ENCODE measurements at regions not wholly inside any gene's neighbourhood (a gene's known extent, or its start where the extent isn't known, plus 50 kb on each side); places are given as distances from the start of the nearest gene placed in this dataset.

- CTCF ChIA-PET: no interaction called here
- POLR2A ChIA-PET: no interaction called here
- Histone ChIP-seq H3K36me3 (ENCODE audit: control insufficient read depth in 2 of 2, insufficient read depth in 1 of 2, low read length in 2 of 2) (no peaks in the 10 kb centered on the region), H3K4me1 (ENCODE audit: control insufficient read depth, insufficient read depth, low read length) (no peaks in the 10 kb centered on the region), H3K4me3 (ENCODE audit: low read depth, low read length) (no peak overlapping the region), H3K27ac (ENCODE audit: extremely low read depth, low read depth, low read length) (no peak overlapping the region), H3K9me3 (ENCODE audit: control insufficient read depth, insufficient read depth, low read depth, low read length) (no peaks in the 10 kb centered on the region)
- TF ChIP-seq ZNF660 (tag by site-specific recombination; IDR thresholded peaks at IDR 0.05) (no peak), ZFP37 (tag by site-specific recombination; IDR thresholded peaks at IDR 0.05) (no peak), ZSCAN4 (tag by site-specific recombination; IDR thresholded peaks at IDR 0.05) (no peak), GFI1B (tag by site-specific recombination; IDR thresholded peaks at IDR 0.05) (no peak), ZNF23 (tag by site-specific recombination; IDR thresholded peaks at IDR 0.05; ENCODE audit: borderline replicate concordance) (no peak), ZEB2 (tag by site-specific recombination; IDR thresholded peaks at IDR 0.05) (no peak), KLF8 (tag by site-specific recombination; IDR thresholded peaks at IDR 0.05) (no peak), ZNF558 (tag by site-specific recombination; IDR thresholded peaks at IDR 0.05) (no peak)
These were observed 1551.3 kb upstream of the MIR17HG start for GRCh38 chr13:89796196-89796595.

- no peaks in the 10 kb centered on the region for H3K9me3 ChIP-seq (ENCODE audit: control insufficient read depth, insufficient read depth, low read depth, low read length)
- CTCF ChIA-PET: no interaction called here
- POLR2A ChIA-PET: no interaction called here
- H3K4me3 ChIP-seq (ENCODE audit: low read depth, low read length): no peak overlapping the region
- TF ChIP-seq ZNF37A (tag by site-specific recombination; IDR thresholded peaks at IDR 0.05): no peak
- TF ChIP-seq KLF7 (tag by site-specific recombination; IDR thresholded peaks at IDR 0.05; ENCODE audit: borderline replicate concordance): no peak
- TF ChIP-seq ZNF354C (tag by site-specific recombination; IDR thresholded peaks at IDR 0.05; ENCODE audit: borderline replicate concordance, low read depth): no peak
- TF ChIP-seq ZNF777 (tag by site-specific recombination; IDR thresholded peaks at IDR 0.05; ENCODE audit: borderline replicate concordance): no peak
- H3K4me1 ChIP-seq (ENCODE audit: control insufficient read depth, insufficient read depth, low read length): no peaks in the 10 kb centered on the region
- H3K36me3 ChIP-seq (ENCODE audit: control insufficient read depth in 2 of 2, insufficient read depth in 1 of 2, low read length in 2 of 2): no peaks in the 10 kb centered on the region
- no peak overlapping the region for H3K27ac ChIP-seq (ENCODE audit: extremely low read depth, low read depth, low read length)
These were observed 1543.6 kb upstream of the MIR17HG start for GRCh38 chr13:89803839-89804238.

GRCh38 chr13:89806594-89806993, 1540.9 kb upstream of the MIR17HG start:
- H3K27ac ChIP-seq (ENCODE audit: extremely low read depth, low read depth, low read length): no peak overlapping the region

More at GRCh38 chr13:89806594-89806993, 1540.9 kb upstream of the MIR17HG start:
- no peaks in the 10 kb centered on the region for H3K9me3 ChIP-seq (ENCODE audit: control insufficient read depth, insufficient read depth, low read depth, low read length)
- POLR2A ChIA-PET: no interaction called here
- H3K4me3 ChIP-seq (ENCODE audit: low read depth, low read length): no peak overlapping the region
- no peak for TF ChIP-seq ZNF518A (tag by site-specific recombination; conservative IDR thresholded peaks at IDR 0.05; ENCODE audit: low read depth)
- no peak for TF ChIP-seq ELK4 (IDR thresholded peaks at IDR 0.05; ENCODE audit: borderline replicate concordance, low read depth, low read length)
- no peak for TF ChIP-seq ZNF202 (tag by site-specific recombination; IDR thresholded peaks at IDR 0.05; ENCODE audit: borderline replicate concordance)
- no peak for TF ChIP-seq AEBP2 (tag by site-specific recombination; IDR thresholded peaks at IDR 0.05; ENCODE audit: borderline replicate concordance)
- no peak for TF ChIP-seq ZNF660 (tag by site-specific recombination; IDR thresholded peaks at IDR 0.05)
- TF ChIP-seq FEZF1 (tag by site-specific recombination; IDR thresholded peaks at IDR 0.05): no peak
- TF ChIP-seq ZNF37A (tag by site-specific recombination; IDR thresholded peaks at IDR 0.05): no peak
- TF ChIP-seq ZNF350 (tag by site-specific recombination; IDR thresholded peaks at IDR 0.05): no peak
- TF ChIP-seq ZNF426 (tag by site-specific recombination; IDR thresholded peaks at IDR 0.05): no peak
- no peak for TF ChIP-seq KLF7 (tag by site-specific recombination; IDR thresholded peaks at IDR 0.05; ENCODE audit: borderline replicate concordance)
- TF ChIP-seq ZNF768 (tag by site-specific recombination; IDR thresholded peaks at IDR 0.05): no peak
- TF ChIP-seq ZNF239 (tag by site-specific recombination; IDR thresholded peaks at IDR 0.05): no peak
- TF ChIP-seq ZNF658 (tag by site-specific recombination; IDR thresholded peaks at IDR 0.05): no peak
- no peaks in the 10 kb centered on the region for H3K36me3 ChIP-seq (ENCODE audit: control insufficient read depth in 2 of 2, insufficient read depth in 1 of 2, low read length in 2 of 2)
- CTCF ChIA-PET: no interaction called here
- no peaks in the 10 kb centered on the region for H3K4me1 ChIP-seq (ENCODE audit: control insufficient read depth, insufficient read depth, low read length)

Measured in HEK293 (cell line).